Thyroid gland (tissue), 4 donors: ENCODE measurements at regions not wholly inside any gene's neighbourhood (a gene's known extent, or its start where the extent isn't known, plus 50 kb on each side); places are given as distances from the start of the nearest gene placed in this dataset.

Experiments used
- CTCF ChIP-seq, 6 experiments: fragments of 200-600 bp in 3 of 6; fragments of 450-650 bp in 3 of 6; sonication (generic) in 3 of 6; IDR thresholded peaks; one replicate each; pipeline ENCODE4 v1.5.1; 2016 to 2019; ENCODE audit warnings: antibody characterized with exemption in 6 of 6, mild to moderate bottlenecking in 2 of 6, inconsistent platforms in 1 of 6, moderate library complexity in 1 of 6
- POLR2A ChIP-seq, 2 donors: fragments of 450-650 bp; IDR thresholded peaks; one replicate each; pipeline ENCODE4 v1.6.1; 2017; ENCODE audit warnings: antibody characterized with exemption in 2 of 2, mild to moderate bottlenecking in 2 of 2, moderate library complexity in 1 of 2

GRCh38 chr18:51907687-51908597 lies 432.1 kb upstream of the DCC start:
- no peak for TF ChIP-seq CTCF (IDR thresholded peaks at IDR 0.05)
- no peak for TF ChIP-seq POLR2A (IDR thresholded peaks at IDR 0.05)
